GM18507 (cell line): ENCODE measurements at regions not wholly inside any gene's neighbourhood (a gene's known extent, or its start where the extent isn't known, plus 50 kb on each side); places are given as distances from the start of the nearest gene placed in this dataset.
"Not testable (repeated sequence)": the region's sequence is repeated elsewhere in the genome, so short reads cannot be mapped to it uniquely, and the experiment has no call there.

ENCODE experiments used
- DNase-seq: peaks from one replicate; pipeline ENCODE4 v3.0.0; 2011; ENCODE audit warnings: low read depth; ENCODE audit not compliant: insufficient read length; ENCODE audit errors: extremely low spot score
- FAIRE-seq: peaks from 2 replicates; lab custom pipeline; 2011; peaks lifted over from hg19 to GRCh38; lab: Jason Lieb, UNC

GRCh38 chr16:85515319-85515745, 97.8 kb upstream of the GSE1 start:
- no peak for DNase-seq
- no peak for FAIRE-seq

DNA sequence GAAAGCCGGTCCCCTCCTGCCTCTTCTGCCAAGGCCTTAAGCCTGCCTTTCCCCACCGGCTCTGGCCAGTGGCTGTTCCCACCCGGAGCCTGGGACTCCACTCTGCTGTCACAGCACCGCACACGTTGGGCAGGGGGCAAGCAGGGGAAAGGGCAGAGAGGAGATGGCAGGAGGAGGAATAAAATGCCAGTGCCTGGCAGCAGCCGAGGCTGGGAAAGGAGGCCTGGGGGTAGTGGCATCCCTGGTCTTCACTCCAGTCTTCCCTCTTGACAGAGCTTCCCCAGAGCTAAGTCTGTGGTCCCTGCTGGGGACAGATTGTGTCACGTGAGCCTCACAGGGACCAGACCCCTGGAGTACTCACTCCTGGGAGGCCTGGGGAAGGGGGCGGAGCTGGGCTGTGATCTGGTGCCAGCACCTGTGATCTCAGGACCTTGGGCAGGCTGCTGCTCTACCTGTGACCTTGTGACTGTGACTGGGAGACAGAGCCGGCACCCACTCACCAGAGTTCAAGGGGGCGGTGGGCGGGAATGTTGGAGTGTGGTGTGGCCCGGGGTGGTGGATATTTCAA, 97.2 kb upstream of the GSE1 start:
- FAIRE-seq (no peak), DNase-seq (no peak)

DNA sequence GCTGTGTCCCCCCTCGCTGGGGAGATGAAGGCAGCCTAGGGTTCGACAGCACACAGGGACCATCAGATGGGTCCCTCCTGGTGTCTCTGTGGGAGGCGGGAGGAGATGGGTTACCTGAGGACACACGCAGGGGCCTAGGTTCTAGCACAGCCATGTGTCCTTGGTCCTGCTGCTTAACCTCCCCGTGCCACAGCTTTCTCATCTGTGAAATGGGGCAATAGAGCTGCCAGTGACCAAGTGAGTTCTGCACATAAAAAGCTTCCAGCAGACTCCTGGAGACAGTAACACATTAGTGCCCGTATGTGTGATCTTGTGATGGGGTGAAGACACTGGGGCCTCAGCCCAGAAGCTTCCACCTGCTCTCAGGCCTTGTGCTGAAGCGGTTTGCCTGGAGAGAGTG, 96.0 kb upstream of the GSE1 start:
- no peak for DNase-seq
- no peak for FAIRE-seq

GRCh38 chr16:85517563-85518179, 95.5 kb upstream of the GSE1 start:
- FAIRE-seq (no peak), DNase-seq (no peak)

DNA sequence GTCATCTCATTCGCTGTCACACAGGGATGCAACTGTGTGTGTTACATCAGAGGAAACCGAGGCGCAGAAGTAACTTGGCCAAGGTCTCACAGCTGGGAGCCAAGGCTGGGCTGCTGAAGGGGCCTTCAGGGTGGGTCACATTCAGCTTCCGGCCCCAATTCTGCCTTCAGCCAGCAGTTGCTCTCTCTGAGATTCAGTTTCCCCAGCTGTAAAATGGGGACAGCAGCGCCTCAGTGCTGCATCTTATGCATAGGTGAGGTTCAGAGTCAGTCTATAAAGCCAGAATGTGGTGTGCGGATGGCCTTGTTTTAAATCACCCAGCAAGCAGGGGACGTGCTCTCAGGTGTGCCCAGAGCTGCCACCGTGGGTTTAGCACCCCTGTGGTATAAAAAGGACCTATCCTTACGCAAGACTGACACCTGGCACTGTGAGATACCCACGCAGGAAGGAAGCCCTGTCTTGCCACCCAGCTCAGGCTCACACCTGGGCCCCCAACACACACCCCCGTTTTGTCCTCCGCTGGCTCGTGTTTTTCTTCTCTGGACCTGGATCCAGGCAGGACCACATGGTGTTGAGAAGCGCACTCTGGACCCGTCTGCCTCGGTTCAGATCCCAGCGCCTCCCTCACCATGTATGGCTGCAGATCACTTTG, 94.6 kb upstream of the GSE1 start:
- DNase-seq (no peak), FAIRE-seq (no peak)

- DNase-seq, FAIRE-seq: not testable (repeated sequence)
Observed at GRCh38 chr16:85519050-85519440, 94.1 kb upstream of the GSE1 start.

DNA sequence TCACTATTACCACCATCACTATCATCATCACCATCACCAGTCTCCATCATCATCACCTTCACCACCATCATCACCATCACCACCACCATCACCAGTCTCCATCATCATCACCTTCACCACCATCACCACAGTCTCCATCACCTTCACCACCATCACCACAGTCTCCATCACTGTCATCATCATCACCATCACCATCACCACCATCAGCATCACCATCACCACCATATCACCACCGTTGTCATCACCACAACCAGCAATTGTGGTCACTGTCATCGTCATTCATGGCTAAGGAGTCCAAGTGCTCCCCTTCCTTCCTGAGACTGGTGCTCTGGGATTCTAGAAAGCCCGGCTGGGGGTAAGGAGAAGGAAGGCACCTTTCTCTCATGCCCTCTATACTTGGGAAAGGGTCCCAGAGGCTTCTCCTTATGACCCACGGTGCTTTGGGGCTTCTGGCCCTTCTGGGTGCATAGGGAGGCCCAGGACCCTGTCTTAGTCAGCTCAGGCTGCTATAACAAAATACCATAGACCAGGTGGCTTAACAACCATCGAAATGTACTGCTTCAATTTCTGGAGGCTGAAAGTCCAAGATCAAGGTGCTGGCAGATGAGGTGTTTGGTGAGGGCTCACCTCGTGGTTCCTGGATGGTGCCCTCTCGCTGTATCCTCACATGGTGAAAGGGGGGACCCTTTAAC, 93.4 kb upstream of the GSE1 start:
- FAIRE-seq (no peak), DNase-seq (no peak)

- DNase-seq = no peak
- no peak for FAIRE-seq
Observed at GRCh38 chr16:85520853-85521521, 92.1 kb upstream of the GSE1 start.

DNA sequence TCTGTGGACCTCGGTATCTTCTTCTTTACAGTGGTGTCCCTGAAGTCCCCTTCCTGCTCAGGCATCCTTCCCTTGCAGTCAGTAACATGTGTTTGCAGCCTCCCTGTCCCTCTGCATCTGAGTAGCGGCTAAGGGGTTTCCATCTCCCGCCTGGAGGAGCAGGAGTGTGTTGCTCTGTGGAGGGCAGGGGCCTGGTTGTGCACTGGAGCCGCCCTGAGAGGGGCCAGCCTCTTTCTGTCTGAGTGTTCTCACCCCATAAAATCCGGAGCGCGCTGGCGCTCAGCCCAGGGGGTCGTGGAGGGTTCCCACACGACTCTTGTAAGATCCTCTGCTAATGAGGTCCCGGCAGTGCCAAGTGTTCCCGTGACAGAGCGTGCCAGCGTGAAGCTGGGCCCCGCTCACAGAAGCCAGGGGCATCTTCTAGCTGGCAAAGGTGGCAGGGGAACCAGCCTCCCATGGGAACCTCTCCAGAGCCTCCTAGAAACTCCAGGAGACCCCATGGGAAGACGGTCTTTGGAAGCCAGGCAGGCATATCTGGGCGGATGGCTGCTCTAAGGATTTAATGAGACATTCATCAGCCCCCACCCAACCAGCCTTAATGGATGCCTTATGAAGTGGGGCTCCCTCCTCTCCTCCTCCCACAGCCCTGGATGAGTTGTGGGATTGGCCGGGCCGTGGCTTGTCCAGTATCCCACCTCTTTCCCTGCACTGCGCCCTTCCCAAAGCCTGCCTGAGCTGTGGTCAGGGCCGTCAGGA, 91.4 kb upstream of the GSE1 start:
- FAIRE-seq (no peak), DNase-seq (no peak)

DNA sequence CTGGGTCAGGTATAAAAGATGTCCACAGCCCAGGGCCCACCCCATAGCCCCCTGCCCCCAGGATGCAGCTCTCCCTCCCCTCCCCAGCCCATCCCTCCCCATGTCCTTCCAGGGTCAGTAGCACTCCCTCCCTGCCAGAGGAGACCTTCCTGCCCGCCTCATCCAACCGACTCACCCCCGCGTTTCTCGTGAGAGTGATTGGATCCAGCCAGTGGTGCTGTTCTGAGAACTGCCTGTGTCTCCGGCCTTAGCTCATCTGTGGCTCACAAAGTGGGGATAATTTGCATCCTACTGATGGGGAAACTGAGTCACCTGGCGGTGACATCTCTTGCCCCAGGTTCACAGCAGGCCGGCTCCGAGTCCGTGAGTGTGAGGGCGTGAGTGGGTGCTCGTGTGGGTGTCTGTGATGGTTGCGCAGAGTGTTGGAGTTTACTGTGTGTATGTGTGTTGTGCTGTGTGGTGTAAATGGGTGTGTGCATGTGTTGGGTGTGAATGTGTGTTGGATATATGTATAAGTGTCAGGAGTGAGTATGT, 90.7 kb upstream of the GSE1 start:
- DNase-seq (no peak), FAIRE-seq (no peak)

DNA sequence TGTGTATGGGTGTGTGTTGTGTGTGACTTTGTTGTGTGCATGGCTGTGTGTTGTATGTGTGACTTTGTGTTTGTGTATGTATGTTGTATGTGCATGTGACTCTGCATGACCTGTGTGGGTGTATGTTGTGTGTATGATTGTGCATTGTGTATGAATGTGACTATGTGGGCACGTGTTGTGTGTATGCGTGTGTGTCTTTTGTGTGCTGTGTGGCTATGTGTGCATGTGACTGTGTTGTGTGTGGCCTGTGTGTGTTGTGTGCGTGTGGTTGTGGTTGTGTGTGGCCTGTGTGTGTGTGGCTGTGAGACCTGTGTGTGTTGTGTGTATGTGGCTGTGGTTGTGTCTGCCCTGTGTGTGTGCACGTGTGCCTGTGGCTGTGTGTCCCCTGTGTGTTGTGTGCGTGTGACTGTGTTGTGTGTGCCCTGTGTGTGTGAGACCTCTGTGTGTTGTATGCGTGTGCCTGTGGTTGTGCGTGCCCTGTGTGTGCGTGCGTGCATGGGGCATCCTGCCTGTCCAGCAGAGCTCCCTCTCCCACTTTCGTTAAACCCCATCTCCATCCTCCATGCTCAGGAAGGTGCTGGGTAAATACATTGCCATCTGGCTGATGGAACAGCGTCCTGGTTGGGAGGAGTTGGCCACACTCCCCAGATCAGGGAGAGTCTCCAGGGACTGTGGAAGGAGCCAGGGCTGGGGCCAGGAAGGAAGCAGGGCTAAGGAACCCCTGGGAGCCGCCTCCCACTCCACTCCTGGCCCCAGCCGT, 90.1 kb upstream of the GSE1 start:
- FAIRE-seq (no peak), DNase-seq (no peak)

GRCh38 chr16:85523602-85524364, 89.3 kb upstream of the GSE1 start:
- FAIRE-seq (no peak), DNase-seq (no peak)

GRCh38 chr16:85524365-85524629, 88.8 kb upstream of the GSE1 start:
- DNase-seq (no peak), FAIRE-seq (no peak)

GRCh38 chr16:85524630-85525419, 88.3 kb upstream of the GSE1 start:
- no peak for DNase-seq
- FAIRE-seq = no peak

- no peak for FAIRE-seq
Observed at GRCh38 chr16:85525420-85526184, 87.5 kb upstream of the GSE1 start.

DNA sequence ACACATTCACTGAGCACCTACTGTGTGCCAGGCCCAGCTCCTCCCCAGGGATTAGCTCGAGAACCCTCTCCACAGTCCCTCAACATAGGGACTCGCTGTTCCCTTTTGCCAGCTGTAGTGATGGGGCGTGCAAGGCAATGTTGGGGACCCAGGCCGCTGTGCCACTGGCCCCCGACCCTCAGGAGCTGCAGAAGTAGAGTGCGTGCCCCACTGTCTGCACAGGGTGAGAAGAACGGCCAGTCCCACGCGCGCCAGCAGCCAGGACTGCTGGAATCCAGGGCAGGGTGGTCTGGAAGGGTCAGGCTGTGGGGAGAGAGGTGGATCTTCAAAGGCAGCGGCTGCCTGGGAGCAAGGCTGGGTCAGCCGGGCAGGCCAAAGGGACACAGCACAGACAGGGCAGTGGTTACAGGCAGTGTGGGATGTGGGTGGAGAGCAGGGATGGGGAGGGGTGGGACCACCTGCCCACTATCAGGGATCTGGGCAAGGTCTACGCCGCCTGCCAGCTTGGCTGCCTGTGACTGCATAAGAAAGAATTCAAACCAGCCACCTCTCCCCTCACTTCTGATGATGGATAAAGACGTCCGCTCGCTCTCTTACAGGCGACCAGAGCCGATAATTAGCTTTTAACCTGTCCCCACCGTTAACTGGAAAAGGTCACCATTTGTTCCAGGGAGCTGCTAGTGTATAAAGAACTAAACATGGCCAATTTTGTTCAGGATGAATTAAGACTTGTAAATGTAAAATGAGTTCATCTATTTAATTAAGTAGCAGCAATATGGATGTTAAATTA, 86.7 kb upstream of the GSE1 start:
- no peak for FAIRE-seq
- DNase-seq = no peak

More at GRCh38 chr16:85525420-85526184, 87.5 kb upstream of the GSE1 start:
- no peak for DNase-seq
